Neuronal stem cell (in vitro differentiated cells): ENCODE measurements at regions not wholly inside any gene's neighbourhood (a gene's known extent, or its start where the extent isn't known, plus 50 kb on each side); places are given as distances from the start of the nearest gene placed in this dataset.

Experiments
- DNase-seq: peaks from one replicate; pipeline ENCODE4 v3.0.0-alpha.2; 2013; ENCODE audit warnings: low spot score
- H2AFZ ChIP-seq: one replicate; pipeline ENCODE4 v1.6.1; 2013; ENCODE audit warnings: mild to moderate bottlenecking, low read length, inconsistent platforms
- H2AK5ac ChIP-seq: 2 replicates; pipeline ENCODE4 v1.6.1; 2013; ENCODE audit warnings: low read depth, mild to moderate bottlenecking, inconsistent platforms, low read length, moderate library complexity, mixed read lengths
- H2BK120ac ChIP-seq: 2 replicates; pipeline ENCODE4 v1.6.1; 2013; ENCODE audit warnings: low read depth, mild to moderate bottlenecking, inconsistent platforms, low read length, moderate library complexity, mixed read lengths
- H2BK12ac ChIP-seq: one replicate; pipeline ENCODE4 v1.6.1; 2013; ENCODE audit warnings: low read length, inconsistent platforms
- H2BK15ac ChIP-seq: 2 replicates; pipeline ENCODE4 v1.6.1; 2013; ENCODE audit warnings: mild to moderate bottlenecking, low read length, inconsistent platforms, mixed read lengths
- H2BK5ac ChIP-seq: one replicate; pipeline ENCODE4 v1.6.1; 2013; ENCODE audit warnings: inconsistent platforms, mild to moderate bottlenecking, low read length, moderate library complexity
- H3K14ac ChIP-seq: one replicate; pipeline ENCODE4 v1.6.1; 2013; ENCODE audit warnings: low read length, inconsistent platforms
- H3K18ac ChIP-seq: 2 replicates; pipeline ENCODE4 v1.6.1; 2013; ENCODE audit warnings: low read length, inconsistent platforms
- H3K23ac ChIP-seq: 2 replicates; pipeline ENCODE4 v1.6.1; 2013; ENCODE audit warnings: low read depth, mild to moderate bottlenecking, mixed read lengths, low read length, inconsistent platforms; ENCODE audit not compliant: poor library complexity
- H3K27ac ChIP-seq: replicated peaks from 3 replicates; pipeline ENCODE4 v1.5.1; 2013; ENCODE audit warnings: low read length, inconsistent platforms
- H3K27me3 ChIP-seq, 3 experiments: 2 replicates each; pipeline ENCODE4 v1.6.1; 2013; ENCODE audit warnings: low read length in 3 of 3, mild to moderate bottlenecking in 2 of 3, inconsistent platforms in 1 of 3, low read depth in 1 of 3, mixed read lengths in 1 of 3, moderate library complexity in 1 of 3; ENCODE audit not compliant: control insufficient read depth in 3 of 3, insufficient read depth in 3 of 3
- H3K36me3 ChIP-seq, 2 donors: replicated peaks in 1 of 2; 2 replicates each; pipeline ENCODE4 v1.6.1; 2013; ENCODE audit warnings: low read length in 2 of 2; ENCODE audit not compliant: control insufficient read depth in 2 of 2, insufficient read depth in 2 of 2
- H3K4ac ChIP-seq: 2 replicates; pipeline ENCODE4 v1.6.1; 2013; ENCODE audit warnings: inconsistent platforms, mild to moderate bottlenecking, low read length, moderate library complexity
- H3K4me1 ChIP-seq, 2 donors: 1 replicate in 1 of 2; 2 replicates in 1 of 2; pipeline ENCODE4 v1.6.1; 2013; ENCODE audit warnings: low read length in 2 of 2, low read depth in 1 of 2; ENCODE audit not compliant: control insufficient read depth in 2 of 2, insufficient read depth in 1 of 2
- H3K4me2 ChIP-seq: one replicate; pipeline ENCODE4 v1.6.1; 2013; ENCODE audit warnings: mild to moderate bottlenecking, low read length, inconsistent platforms; ENCODE audit not compliant: insufficient read depth, poor library complexity, severe bottlenecking
- H3K4me3 ChIP-seq, 2 donors: 2 replicates each; pipeline ENCODE4 v1.5.1; 2013; ENCODE audit warnings: low read length in 2 of 2, mild to moderate bottlenecking in 2 of 2, inconsistent platforms in 1 of 2, moderate library complexity in 1 of 2
- H3K79me1 ChIP-seq: one replicate; pipeline ENCODE4 v1.6.1; 2013; ENCODE audit warnings: low read depth, mild to moderate bottlenecking, inconsistent platforms, low read length, moderate library complexity
- H3K9ac ChIP-seq: one replicate; pipeline ENCODE4 v1.6.1; 2013; ENCODE audit warnings: mild to moderate bottlenecking, low read depth, low read length, inconsistent platforms; ENCODE audit not compliant: poor library complexity
- H3K9me3 ChIP-seq, 2 donors: replicated peaks in 1 of 2; 2 replicates each; pipeline versions ENCODE3 to v1.6.1; 2013; ENCODE audit warnings: low read length in 2 of 2, mild to moderate bottlenecking in 2 of 2, inconsistent platforms in 1 of 2, low read depth in 1 of 2, mixed read lengths in 1 of 2, moderate library complexity in 1 of 2; ENCODE audit not compliant: control insufficient read depth in 2 of 2, insufficient read depth in 1 of 2
- H4K8ac ChIP-seq: one replicate; pipeline ENCODE4 v1.6.1; 2013; ENCODE audit warnings: low read depth, mild to moderate bottlenecking, inconsistent platforms, low read length, moderate library complexity
- H4K91ac ChIP-seq: one replicate; pipeline ENCODE4 v1.6.1; 2013; ENCODE audit warnings: low read length, low read depth, mild to moderate bottlenecking, inconsistent platforms; ENCODE audit not compliant: poor library complexity
- WGBS, 2 donors: extraction: QIAGEN DNeasy Blood & Tissue Kit; methylation state at CpG; one replicate each; pipeline ENCODE4 v1.1.7; 2013; ENCODE audit warnings: missing lambda C conversion rate in 2 of 2, mixed read lengths in 1 of 2; ENCODE audit not compliant: insufficient read length in 2 of 2, insufficient replicate concordance in 1 of 2; ENCODE audit errors: extremely low coverage in 2 of 2; 5-methylcytosine and 5-hydroxymethylcytosine counted together

- H3K36me3 ChIP-seq = no peaks in the 10 kb centered on the region
- H3K4ac ChIP-seq = no peak overlapping the region
- H2BK120ac ChIP-seq = no peak overlapping the region
- peaks cover 0 to 47% (median 1%) of the 10 kb centered on the region in 3 experiments for H3K27me3 ChIP-seq
- H3K14ac ChIP-seq = no peak overlapping the region
- no peak overlapping the region for H3K4me3 ChIP-seq
- no peak overlapping the region for H3K23ac ChIP-seq
- H3K9me3 ChIP-seq = no peaks in the 10 kb centered on the region
- no peak overlapping the region for H2BK15ac ChIP-seq
- no peak overlapping the region for H2AFZ ChIP-seq
- WGBS, 2 donors = no CpG with 5 or more reads among the region's 11 CpGs
- no peak overlapping the region for H2BK5ac ChIP-seq
- H3K4me2 ChIP-seq = no peak overlapping the region
- no peak overlapping the region for H4K8ac ChIP-seq
- no peak overlapping the region for H3K27ac ChIP-seq
- no peak overlapping the region for H2AK5ac ChIP-seq
- no peak overlapping the region for H2BK12ac ChIP-seq
- H3K18ac ChIP-seq = no peak overlapping the region
- H3K9ac ChIP-seq = no peak overlapping the region
- no peaks in the 10 kb centered on the region for H3K79me1 ChIP-seq
- peaks cover 0 to 5% of the 10 kb centered on the region in 2 donors for H3K4me1 ChIP-seq
- no peak for DNase-seq
- no peak overlapping the region for H4K91ac ChIP-seq
Observed at GRCh38 chr6:37761554-37762271, 57.8 kb upstream of the ZFAND3 start.

DNA sequence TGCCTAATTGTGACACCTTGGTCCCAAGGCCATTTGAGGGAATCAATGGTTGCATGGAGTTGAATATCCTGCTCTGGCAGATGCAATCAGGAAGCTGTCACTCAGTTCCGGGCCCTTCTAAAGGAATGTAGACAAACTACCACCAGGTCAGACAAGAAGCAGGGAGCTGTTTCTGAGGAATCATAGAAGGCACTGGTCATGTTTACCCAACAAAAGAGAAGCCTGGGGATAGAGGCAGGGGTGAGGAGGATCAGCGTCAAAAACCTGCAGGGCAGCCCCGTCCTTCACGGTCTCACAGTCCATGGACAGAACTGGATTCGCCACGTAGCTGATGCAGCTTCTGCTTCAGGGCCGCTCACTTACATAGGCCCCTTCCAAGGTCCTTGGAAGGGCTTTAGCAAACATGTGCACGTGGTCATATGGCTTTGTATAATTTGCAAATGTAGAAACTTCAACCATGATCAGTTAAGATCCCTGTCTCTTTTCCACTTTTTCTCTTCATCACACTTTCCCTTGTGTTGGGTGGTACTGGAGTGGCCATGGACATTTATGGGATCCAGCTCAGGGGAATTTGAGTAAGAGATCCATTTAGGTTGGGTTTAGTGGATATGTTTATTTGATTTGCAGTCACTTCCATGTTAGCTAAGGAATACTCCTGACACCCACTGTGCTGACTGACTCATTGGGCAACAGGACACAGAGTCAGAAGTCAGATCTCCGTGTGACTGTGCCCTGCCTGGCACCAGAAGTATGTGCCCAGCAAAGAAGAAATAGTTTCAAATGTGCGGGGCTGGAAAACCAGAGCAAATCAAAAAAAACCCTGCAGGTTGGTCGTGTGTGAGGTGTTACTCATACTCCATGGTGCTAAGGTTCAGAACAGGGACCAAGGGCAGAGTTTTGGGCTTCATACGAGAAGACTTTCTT lies 60.0 kb upstream of the ZFAND3 start:
- WGBS, 2 donors = no CpG with 5 or more reads among the region's 12 CpGs
- no peak overlapping the region for H3K18ac ChIP-seq
- H2AFZ ChIP-seq = no peak overlapping the region
- no peak overlapping the region for H3K4me2 ChIP-seq
- no peak for DNase-seq
- no peak overlapping the region for H4K8ac ChIP-seq
- no peak overlapping the region for H3K27ac ChIP-seq
- no peak overlapping the region for H3K4ac ChIP-seq
- no peaks in the 10 kb centered on the region for H3K36me3 ChIP-seq
- no peak overlapping the region for H4K91ac ChIP-seq
- H2BK12ac ChIP-seq = no peak overlapping the region
- H2BK120ac ChIP-seq = no peak overlapping the region
- H3K9ac ChIP-seq = no peak overlapping the region
- H2BK5ac ChIP-seq = no peak overlapping the region
- no peak overlapping the region for H2BK15ac ChIP-seq
- H3K23ac ChIP-seq = no peak overlapping the region
- no peak overlapping the region for H3K4me3 ChIP-seq
- H3K27me3 ChIP-seq = peaks cover 0 to 43% (median 1%) of the 10 kb centered on the region in 3 experiments
- no peak overlapping the region for H3K14ac ChIP-seq
- H3K4me1 ChIP-seq = no peaks in the 10 kb centered on the region
- H3K9me3 ChIP-seq = no peaks in the 10 kb centered on the region
- no peak overlapping the region for H2AK5ac ChIP-seq
- no peaks in the 10 kb centered on the region for H3K79me1 ChIP-seq

GRCh38 chr6:37758647-37759046 lies 60.9 kb upstream of the ZFAND3 start:
- H3K23ac ChIP-seq = no peak overlapping the region
- H3K9ac ChIP-seq = no peak overlapping the region
- H2BK5ac ChIP-seq = no peak overlapping the region
- no peak overlapping the region for H3K4me2 ChIP-seq
- no peak overlapping the region for H4K8ac ChIP-seq
- DNase-seq = no peak
- H3K14ac ChIP-seq = no peak overlapping the region
- H2BK15ac ChIP-seq = no peak overlapping the region
- H3K4me3 ChIP-seq = no peak overlapping the region
- no peak overlapping the region for H2AFZ ChIP-seq
- no peaks in the 10 kb centered on the region for H3K79me1 ChIP-seq
- H2BK120ac ChIP-seq = no peak overlapping the region
- no peak overlapping the region for H3K4ac ChIP-seq
- H3K36me3 ChIP-seq = no peaks in the 10 kb centered on the region
- H2AK5ac ChIP-seq = no peak overlapping the region
- H3K27ac ChIP-seq = no peak overlapping the region
- no peak overlapping the region for H4K91ac ChIP-seq
- no CpG with 5 or more reads among the region's 5 CpGs for WGBS, 2 donors
- peaks cover 0 to 37% (median 1%) of the 10 kb centered on the region in 3 experiments for H3K27me3 ChIP-seq
- H2BK12ac ChIP-seq = no peak overlapping the region
- H3K9me3 ChIP-seq = no peaks in the 10 kb centered on the region
- H3K4me1 ChIP-seq = no peaks in the 10 kb centered on the region
- H3K18ac ChIP-seq = no peak overlapping the region

DNA sequence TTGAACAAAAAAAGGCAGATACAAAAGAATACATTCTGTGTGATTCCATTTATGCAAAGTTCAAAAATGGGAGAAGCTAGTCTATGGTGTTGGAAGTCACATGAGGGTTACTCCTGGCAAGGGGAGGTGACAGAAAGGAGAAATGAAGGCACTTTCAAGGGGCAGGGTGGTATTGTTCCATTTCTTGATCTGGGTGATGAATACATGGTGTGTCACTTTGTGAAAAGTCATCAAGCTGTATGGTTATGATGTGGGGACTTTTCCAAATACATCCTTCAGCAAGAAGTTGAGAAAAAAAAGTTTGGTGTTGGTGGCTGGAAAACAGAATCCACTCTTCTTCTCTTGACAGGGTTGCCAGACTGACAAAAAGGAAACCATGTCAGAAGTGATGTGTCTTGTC lies 60.6 kb upstream of the MDGA1 start:
- Histone ChIP-seq H3K14ac (no peak overlapping the region), H2BK120ac (no peak overlapping the region), H3K4me3 (no peak overlapping the region), H3K9ac (no peak overlapping the region), H3K4me1 (no peaks in the 10 kb centered on the region), H3K79me1 (no peaks in the 10 kb centered on the region), H3K23ac (no peak overlapping the region), H3K18ac (no peak overlapping the region), H4K91ac (no peak overlapping the region), H2BK5ac (no peak overlapping the region), H3K4ac (no peak overlapping the region), H4K8ac (no peak overlapping the region), H3K9me3 (no peaks in the 10 kb centered on the region), H3K36me3 (no peaks in the 10 kb centered on the region), H3K27me3 (peaks cover 0 to 33% (median 1%) of the 10 kb centered on the region in 3 experiments), H2BK12ac (no peak overlapping the region), H3K4me2 (no peak overlapping the region), H2AFZ (no peak overlapping the region), H2BK15ac (no peak overlapping the region), H2AK5ac (no peak overlapping the region), H3K27ac (no peak overlapping the region)
- DNase-seq = no peak
